AG08395 (cell line): ENCODE measurements at regions not wholly inside any gene's neighbourhood (a gene's known extent, or its start where the extent isn't known, plus 50 kb on each side); places are given as distances from the start of the nearest gene placed in this dataset.

ENCODE experiments used
- DNase-seq: peaks from one replicate; pipeline ENCODE4 v3.0.0; 2012; ENCODE audit warnings: mixed read lengths, low spot score

- DNase-seq = no peak
These were observed 59.8 kb downstream of the VAX1 start for GRCh38 chr10:117078168-117078837.

- peak; percentile 34 for DNase-seq
These were observed 63.0 kb downstream of the VAX1 start for GRCh38 chr10:117075064-117075463.

GRCh38 chr10:117074621-117075020 lies 63.4 kb downstream of the VAX1 start:
- no peak for DNase-seq

GRCh38 chr10:117071286-117072050 lies 66.5 kb upstream of the SHTN1 start:
- no peak for DNase-seq
